NCI-H460 (cell line): ENCODE measurements at regions not wholly inside any gene's neighbourhood (a gene's known extent, or its start where the extent isn't known, plus 50 kb on each side); places are given as distances from the start of the nearest gene placed in this dataset.
"Not testable (repeated sequence)": the region's sequence is repeated elsewhere in the genome, so short reads cannot be mapped to it uniquely, and the experiment has no call there.

Source experiments
- DNase-seq: peaks from one replicate; pipeline ENCODE4 v3.0.0-alpha.2; 2016; ENCODE audit warnings: low read depth; ENCODE audit errors: extremely low read depth

DNA sequence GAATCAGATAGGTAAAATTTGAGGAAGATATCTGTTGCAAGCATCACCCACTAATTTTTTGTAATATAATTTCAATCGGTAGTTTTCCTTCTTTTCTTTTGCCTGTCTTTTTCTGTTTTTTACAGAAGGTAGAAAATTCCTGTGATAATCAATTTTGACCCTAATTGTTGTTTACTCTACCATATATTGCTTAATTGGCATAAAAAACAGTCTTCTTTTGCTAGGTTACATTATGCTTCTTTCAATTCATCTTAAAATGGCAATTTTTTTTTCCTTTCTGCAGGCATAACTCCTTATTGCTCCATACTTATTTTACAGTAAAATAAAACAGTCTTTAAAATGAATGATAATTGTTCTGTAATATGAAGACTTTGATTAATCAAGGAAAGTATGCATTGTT lies 286.2 kb upstream of the LRP1B start:
- DNase-seq, result no peak

DNA sequence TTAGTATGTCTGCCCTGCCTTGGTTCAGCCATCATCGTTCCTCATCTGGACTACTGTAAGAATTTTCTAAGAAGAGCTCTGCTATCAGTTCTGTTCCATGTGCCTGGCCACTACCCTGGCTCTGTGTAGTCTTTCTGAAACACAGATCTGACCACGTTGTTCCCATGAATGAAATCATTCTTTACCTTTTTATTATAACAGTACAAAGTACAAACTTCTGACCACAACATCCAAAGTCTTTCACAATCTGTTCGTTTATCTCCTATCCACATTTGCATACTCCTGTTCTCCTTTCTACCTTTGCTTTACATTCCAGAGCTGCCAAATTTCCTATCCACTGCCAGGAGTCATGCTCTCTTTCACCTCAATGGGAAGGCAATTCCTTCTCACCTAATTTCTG lies 284.6 kb upstream of the LRP1B start:
- DNase-seq, result no peak

DNA sequence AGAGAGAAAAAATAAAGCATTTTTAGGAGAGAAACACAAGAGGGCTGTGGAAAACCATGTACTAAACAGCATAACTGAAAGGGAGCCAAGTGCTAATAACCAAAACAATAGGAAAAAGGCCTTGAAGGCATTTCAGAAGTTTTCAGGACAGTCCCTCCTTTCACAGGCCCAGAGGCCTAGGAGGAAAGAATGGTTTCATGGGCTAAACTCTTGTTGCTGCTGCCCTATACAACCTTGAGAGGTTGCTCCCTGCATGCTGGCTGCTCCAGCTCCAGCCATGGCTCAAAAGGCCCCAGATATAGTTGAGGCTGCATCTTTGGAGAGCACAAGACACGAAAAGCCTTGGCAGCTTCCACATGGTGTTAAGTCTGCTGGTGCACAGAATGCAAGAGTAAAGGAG lies 267.4 kb upstream of the LRP1B start:
- no peak for DNase-seq

DNA sequence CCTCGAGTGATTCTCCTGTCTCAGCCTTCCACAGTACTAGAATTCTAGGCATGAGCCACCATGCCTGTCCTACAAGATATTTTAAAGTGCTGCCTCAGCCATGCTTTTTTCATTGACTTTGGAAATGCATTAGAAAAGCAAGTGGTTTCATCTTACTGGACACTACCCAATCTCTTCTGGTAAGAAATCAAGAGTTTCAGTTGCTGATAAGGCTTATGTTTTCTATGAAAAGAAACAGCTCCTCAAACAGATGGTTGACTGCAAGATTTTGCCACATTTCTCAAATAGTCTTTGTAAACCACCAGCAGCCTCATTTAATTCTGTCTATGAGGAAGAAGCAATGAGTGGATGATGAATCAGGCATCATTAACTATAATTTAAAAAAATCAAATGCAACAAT lies 264.5 kb upstream of the LRP1B start:
- DNase-seq, result no peak

DNA sequence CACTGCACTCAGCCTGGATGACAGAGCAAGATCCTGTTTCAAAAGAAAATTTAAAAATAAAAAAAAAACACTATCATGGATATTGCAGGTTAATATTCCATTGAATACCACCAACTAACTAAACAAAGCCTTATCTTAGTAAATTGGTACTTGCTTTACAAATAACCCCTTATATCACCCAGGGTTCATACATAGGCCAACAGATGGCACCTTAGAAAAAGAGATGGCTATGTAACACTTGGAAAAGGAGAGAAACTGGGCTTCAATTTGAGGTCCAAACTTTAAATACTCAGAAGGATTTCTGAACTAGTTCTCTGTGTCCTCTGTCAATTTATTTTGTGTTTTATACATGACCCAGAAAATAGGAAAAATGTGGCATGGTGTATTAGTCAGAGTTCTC lies 249.6 kb upstream of the LRP1B start:
- no peak for DNase-seq

DNA sequence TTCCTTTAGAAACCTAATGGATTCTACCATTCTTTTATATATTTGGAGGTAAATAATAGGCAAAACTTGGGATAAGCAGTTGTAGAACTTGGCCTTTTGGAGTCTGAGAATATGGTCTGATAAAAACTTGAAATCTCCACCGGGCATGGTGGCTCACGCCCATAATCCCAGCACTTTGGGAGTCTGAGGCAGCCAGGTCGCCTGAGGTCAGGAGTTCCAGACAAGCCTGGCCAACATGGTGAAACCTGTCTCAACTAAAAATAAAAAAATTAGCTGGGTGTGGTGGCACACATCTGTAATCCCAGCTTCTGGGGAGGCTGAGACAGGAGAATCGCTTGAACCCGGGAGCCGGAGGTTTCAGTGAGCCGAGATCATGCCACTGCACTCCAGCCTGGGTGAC lies 231.3 kb upstream of the LRP1B start:
- not testable (repeated sequence) for DNase-seq

DNA sequence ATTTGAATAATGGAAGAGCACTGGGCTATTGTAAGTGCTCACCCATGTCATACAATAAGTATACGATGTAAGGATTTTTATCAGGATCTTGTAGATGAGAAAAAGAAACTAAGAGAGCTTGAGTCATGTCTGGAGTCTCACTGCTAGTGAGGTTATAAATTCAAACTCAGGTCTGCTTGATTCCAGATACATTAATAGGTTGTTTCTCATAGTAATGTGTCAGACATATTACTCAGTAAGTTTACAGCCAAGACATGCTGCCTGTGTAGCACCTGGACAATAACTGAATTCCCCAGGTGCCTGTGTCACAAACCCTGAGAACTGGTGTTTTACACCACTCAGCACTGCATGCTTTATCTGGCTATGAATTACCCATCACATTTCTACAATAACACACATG lies 216.9 kb upstream of the LRP1B start:
- DNase-seq, result no peak

DNA sequence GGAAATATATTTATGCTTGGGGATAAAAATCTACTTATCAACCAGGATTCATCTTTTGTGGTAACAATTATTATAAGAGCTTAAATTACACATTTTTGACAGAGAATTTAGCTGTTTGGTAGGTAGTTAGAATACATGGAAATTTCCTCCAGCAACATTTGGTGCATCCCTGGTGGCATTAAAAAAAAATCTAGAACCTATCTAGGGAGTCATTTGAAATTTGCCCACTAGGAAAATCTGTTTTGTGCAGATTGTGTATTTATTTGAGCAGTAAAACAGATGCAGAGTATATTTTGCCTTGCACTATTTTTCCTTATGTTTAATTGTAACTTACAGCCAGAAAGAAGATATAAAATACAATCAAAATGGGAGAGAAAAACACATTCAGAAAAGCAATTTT lies 208.4 kb upstream of the LRP1B start:
- DNase-seq, result no peak

DNA sequence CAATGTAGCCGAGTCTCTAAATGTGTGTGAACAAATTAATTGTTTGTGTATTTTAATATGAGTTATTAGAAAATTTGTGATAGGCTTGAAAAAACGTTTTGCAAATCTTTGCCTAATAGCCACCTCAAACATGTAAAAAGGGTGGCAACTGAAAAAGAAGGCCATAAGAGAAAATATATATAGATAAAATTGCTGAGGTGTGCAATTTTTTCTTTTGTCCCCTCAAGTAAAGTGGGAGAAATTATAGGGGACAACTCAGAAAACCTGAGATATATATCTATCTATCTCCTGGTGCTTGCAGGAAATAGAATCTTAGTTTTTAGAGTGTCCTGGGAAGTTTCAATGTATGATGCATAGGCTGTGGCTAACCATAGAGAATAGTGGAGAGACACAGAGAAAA lies 201.4 kb upstream of the LRP1B start:
- DNase-seq, result no peak

DNA sequence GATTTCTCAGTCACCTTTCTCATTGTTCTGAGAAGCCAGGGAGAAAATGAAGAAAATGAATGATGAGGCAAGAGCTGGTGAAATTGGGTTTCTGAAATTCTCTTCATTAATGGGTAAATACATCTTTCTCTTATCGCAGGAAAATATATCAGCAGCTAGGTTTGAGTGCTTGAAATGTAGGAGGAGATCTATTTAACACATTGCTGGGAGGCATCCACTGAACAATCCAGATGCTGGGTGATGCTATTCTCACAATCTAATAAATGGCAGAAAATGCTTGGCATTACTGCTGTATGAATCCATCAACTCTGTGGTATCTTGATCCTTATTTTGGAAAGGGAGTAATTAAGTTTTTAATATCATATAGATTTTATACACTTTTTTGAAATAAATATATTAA lies 199.6 kb upstream of the LRP1B start:
- DNase-seq, result no peak

DNA sequence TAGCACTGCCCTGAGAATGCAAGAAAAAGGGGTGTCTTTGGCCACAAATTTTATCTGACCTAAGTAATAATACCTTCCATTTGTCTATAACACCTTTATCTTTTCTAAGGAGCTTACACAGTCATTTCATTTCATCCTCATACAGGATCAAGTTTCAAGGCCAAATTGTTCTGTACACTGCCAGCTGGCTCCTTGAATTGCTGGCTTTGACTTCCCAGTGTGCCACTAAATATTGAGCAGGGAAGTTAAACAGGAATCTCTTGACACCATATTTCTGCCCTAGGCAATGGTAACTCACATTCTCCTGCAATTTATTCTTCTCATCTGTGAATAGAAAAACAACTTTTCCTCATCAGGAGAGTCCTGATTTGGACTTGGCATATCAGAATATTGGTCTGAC lies 195.1 kb upstream of the LRP1B start:
- DNase-seq, result no peak

DNA sequence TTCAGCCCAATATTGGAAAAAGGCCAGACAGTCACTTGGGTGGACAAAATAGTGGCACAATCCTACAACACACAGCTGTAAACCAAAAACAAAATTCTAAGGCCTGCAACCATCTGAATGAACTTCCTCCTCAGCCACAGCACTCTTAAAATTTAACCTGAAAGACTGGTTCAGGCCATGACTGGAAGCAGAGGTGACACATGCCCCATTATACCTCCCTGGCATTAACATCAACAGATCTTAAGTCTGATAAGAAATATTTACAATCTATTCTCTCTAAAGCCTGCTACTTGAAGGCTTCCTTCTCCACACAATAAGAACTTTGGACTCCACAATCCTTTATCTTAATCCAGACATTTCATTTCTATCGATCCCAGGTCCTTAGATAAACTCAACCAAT lies 192.4 kb upstream of the LRP1B start:
- no peak for DNase-seq

DNA sequence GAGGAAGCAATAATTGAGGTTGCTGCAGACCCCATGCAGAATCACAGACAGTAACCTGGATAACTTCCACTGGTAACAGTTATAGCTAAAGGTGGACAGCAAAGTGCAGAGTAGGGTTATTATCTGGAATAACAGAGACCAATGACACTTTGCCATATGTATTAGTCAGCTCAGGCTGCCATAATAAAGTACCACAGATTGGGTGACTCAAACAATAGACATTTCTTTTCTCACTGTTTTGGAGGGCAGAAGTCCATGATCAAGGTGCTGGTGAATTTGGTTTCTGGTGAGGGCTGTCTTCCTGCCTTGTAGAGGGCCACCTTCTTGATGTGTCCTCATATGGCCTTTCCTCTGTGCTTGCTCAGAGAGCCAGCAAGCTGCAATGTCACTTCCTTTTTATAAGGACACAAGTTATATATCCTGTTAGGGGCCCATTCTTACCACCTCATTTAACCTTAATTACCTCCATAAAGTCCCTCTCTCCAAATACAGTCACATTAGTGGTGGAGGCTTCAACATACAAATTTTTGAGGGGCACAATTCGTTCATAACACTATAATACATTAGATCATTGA lies 191.0 kb upstream of the LRP1B start:
- no peak for DNase-seq

DNA sequence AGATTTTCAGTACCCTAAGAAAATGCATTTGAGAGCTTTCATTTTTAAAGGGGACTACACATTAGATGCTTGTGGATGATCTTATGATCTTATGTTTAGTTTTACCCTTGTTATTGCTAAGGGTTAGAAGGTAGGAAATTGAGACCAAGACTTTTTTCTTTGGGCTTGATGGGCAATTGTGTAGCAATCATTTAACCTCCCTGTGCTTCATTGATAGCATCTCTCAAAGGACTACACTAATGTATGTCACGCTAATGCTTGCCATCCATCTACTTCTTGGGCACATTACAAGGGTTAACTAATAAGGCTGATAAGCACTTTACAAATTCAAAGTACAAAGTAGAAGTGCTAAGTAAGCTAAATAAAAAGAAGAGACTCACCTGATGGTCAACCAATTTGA lies 189.3 kb upstream of the LRP1B start:
- DNase-seq, result no peak

DNA sequence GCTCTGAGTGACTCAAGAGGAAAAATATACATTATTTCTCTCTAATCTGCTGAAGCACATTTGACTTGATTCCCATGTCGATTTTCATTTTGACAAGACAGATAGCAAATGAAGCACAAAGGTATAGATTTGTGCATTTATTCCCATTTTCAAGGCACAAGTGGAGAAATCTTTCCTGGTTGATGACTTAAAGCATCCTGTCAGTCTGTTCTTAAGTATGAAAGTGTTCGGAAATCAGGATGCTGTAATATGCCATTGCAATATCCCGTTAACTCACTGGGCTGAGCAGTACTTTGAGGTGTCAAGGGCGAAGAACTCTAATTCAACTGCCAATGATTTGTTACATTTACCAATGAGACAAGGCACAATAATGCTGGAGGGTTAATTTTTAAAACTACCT lies 185.2 kb upstream of the LRP1B start:
- no peak for DNase-seq

DNA sequence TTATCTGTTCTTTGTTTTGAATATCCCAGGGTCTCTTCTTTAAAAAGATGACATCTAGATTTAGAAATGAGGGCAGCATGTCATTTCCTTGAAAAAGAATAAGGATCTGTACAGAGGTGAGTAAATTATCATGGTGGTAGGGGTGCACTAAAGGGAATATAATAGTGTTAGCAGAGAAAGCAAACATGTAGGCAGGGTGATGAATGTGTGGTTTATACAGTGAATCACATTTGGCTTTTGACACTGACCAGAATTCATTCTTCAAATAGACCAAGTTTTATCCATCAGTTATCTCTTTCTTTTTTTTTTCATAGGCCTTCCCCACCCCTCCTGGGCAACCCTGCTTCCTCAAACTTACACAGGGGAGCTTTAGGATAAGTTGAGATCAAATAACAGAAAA lies 184.5 kb upstream of the LRP1B start:
- no peak for DNase-seq

DNA sequence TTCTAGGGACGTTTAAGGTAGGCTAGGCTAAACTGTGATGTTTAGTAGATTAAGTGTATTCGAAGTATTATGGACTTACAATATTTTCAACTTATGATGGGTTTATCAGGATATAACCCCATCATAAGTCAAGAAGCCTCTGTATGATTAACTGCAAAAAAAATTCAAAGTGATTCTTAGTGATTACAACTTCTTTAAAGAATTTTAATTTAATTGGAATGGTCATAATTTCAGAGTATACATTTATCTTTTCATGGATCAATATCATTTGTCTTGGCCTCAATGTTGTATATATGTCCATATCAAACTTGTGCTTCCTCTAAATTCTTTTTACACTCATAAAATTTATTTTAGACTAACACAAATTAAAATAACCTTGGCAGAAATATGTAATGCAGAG lies 183.3 kb upstream of the LRP1B start:
- DNase-seq, result no peak

DNA sequence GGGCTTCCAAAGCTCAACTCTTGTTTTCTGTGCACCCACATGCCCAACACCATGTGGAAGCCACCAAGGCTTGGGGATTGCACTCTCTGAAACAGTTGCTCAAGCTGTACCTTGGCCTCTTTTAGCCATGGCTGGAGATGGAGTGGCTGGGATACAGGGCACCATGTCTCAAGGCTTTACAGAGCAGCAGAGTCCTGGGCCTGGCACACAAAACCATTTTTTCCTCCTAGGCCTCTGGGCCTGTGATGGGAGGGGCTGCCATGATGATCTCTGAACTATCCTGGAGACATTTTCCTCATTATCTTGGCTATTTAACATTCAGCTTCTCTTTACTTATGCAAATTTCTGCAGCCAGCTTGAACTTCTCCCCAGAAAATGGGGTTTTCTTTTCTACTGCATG lies 179.7 kb upstream of the LRP1B start:
- DNase-seq, result no peak

DNA sequence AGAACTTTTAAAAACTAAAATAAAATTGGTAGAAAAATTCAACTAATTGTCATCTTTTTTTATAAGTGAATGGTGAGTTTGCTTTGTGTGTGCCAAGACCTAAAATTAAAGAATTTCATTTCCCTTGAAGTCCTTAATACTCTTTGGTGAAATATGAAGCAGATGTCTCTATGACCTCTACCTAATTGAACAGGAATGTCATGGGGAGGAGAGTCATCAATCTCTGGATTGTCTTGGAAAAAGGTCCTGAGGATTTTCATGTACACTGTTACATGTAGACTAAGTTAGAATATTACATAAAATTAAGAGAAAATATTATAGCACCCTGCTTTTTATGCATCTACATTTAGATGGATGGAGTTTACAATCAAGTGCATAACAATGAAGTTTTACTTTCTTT lies 177.9 kb upstream of the LRP1B start:
- no peak for DNase-seq

DNA sequence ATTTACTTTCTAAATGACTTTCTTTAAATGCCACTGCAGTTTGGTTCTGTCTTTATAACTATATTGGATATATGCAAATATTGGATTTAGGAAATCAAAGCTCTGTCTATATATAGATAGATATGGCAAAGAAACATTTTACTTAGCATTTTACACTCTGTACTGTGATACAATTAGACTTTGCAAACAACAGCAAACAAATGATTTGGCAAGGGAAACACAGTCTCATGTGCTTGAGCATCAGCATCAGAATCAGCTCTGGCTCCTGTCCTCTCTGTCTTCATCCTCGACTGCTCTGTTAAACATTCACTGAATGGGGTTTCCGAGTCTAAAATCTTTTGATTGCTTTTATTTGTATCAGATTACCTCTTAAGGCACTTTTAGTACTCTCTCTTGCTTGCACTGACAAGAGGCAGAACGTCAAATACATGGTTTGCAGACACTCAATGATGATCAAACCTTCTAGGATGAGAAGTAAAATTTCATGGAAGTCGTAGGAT lies 176.8 kb upstream of the LRP1B start:
- DNase-seq, result no peak

DNA sequence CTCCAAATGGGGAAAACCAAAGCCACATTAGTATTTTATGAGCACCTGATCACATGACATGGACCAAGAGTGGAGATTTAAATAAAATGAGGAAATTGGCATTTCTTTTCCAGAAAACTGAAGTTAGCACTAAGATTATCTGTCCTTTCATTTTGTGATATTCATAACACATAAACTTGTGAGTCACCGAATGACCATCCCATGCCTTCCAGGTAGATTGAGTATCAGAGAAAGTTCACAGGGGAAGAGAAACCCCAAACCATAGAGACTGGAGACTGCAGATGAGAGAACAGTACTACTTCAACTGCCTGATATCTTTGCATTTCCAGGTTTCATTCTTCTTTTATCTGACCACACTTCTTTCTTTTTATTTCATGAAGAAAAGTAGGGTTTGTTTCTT lies 176.3 kb upstream of the LRP1B start:
- no peak for DNase-seq

DNA sequence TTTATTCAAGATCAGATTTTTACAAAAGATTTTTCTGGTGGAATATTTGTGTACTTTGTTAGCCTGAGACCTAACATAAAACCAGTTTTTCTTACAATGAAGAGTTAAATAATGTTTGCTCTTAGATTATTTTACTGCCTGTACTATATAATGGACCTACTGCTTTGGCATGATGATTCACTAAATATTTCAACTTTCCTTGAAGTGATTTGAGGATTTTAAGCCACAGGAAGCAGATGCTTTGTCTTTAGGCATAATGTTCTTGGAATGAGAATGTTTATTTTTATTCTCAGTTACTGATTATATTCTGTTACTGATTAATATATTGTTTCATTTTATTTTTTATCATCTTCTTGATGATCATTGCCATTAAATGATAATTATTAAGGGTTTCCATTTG lies 175.3 kb upstream of the LRP1B start:
- no peak for DNase-seq

DNA sequence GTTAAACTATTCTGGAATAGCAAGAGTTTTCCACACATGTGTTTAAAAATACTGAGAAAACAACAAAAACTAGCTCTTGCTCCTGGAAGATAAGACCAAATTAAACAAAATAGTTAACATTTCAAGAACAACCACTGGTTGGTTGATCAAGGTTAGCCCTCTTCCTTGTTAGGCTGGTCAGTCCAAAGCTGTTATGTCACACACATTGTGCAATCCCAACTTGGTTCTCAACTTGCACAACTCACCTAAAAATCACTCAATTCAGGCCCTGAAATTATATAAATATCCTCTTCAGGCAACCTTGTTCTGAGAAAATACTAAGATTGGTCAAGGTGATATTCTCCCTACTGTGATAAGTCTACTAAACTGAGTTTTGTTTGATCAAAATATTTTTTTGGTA lies 169.7 kb upstream of the LRP1B start:
- DNase-seq, result no peak

DNA sequence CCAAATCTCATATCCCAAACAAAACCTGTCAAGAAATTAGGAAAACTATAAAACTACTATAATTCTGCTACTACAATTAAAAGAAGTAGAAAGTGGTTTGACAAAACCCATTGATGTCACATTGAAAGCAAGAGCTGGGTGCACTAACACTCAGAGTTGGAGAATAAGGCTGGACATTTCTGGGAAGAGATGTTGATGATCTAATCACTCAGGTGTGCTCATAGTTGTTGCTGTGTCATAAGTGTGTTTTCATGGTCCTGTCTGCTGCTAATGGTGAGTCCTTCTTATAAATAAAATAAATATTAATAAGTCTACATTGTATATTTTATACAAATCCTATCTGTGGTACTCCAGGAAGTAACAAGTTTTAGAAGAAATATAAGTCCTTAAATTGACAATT lies 168.2 kb upstream of the LRP1B start:
- DNase-seq, result no peak
